H1 (cell line): ENCODE measurements at regions not wholly inside any gene's neighbourhood (a gene's known extent, or its start where the extent isn't known, plus 50 kb on each side); places are given as distances from the start of the nearest gene placed in this dataset.

ENCODE experiments used
- CTCF ChIA-PET: fragments of 300-600 bp; sonication (Branson Sonifier 250); formaldehyde crosslinking; loops from one replicate; lab custom pipeline; 2021; ENCODE audit not compliant: partially characterized antibody; lab: Charles Lee
- POLR2A ChIA-PET: fragments of 300-600 bp; sonication (Branson Sonifier 250); formaldehyde crosslinking; loops from one replicate; lab custom pipeline; 2021; ENCODE audit warnings: inconsistent platforms; ENCODE audit not compliant: partially characterized antibody; lab: Charles Lee
- DNase-seq, 2 experiments: peaks; one replicate each; pipeline versions ENCODE4 v3.0.0 to v3.0.0-alpha.2; 2010 to 2022; ENCODE audit warnings: low spot score in 2 of 2, low read depth in 1 of 2, mixed read lengths in 1 of 2
- FAIRE-seq: peaks from 2 replicates; lab custom pipeline; 2011; peaks lifted over from hg19 to GRCh38; lab: Jason Lieb, UNC
- H2AFZ ChIP-seq: 2 replicates; pipeline ENCODE4 v1.8.1; 2012; ENCODE audit warnings: low read length, inconsistent platforms
- H2AK5ac ChIP-seq: 2 replicates; pipeline ENCODE4 v1.6.1; 2013; ENCODE audit warnings: low read depth, low read length
- H2BK120ac ChIP-seq: replicated peaks from 2 replicates; pipeline ENCODE3; 2013; ENCODE audit warnings: low read depth, low read length, inconsistent platforms
- H2BK12ac ChIP-seq: 2 replicates; pipeline ENCODE4 v1.6.1; 2013; ENCODE audit warnings: low read depth, low read length
- H2BK15ac ChIP-seq: 2 replicates; pipeline ENCODE4 v1.6.1; 2013; ENCODE audit warnings: low read length
- H2BK20ac ChIP-seq: 2 replicates; pipeline ENCODE4 v1.6.1; 2013; ENCODE audit warnings: low read length
- H2BK5ac ChIP-seq: 2 replicates; pipeline ENCODE4 v1.6.1; 2013; ENCODE audit warnings: low read depth, low read length
- H3K14ac ChIP-seq: 2 replicates; pipeline ENCODE4 v1.6.1; 2013; ENCODE audit warnings: inconsistent platforms; ENCODE audit not compliant: insufficient read length
- H3K18ac ChIP-seq: 2 replicates; pipeline ENCODE4 v1.6.1; 2013; ENCODE audit warnings: low read length; ENCODE audit errors: extremely low read depth
- H3K23ac ChIP-seq: 2 replicates; pipeline ENCODE4 v1.6.1; 2013; ENCODE audit warnings: inconsistent platforms; ENCODE audit not compliant: insufficient read length
- H3K23me2 ChIP-seq: 2 replicates; pipeline ENCODE4 v1.6.1; 2013; ENCODE audit warnings: low read depth, low read length
- H3K27ac ChIP-seq: 2 replicates; pipeline ENCODE4 v1.6.1; 2011; ENCODE audit warnings: low read depth, low read length, inconsistent platforms
- H3K27me3 ChIP-seq, 4 experiments: replicated peaks in 1 of 4; 1 replicate in 1 of 4; 2 replicates in 3 of 4; pipeline versions ENCODE4 v1.6.1 to v1.8.1; 2011 to 2013; ENCODE audit warnings: low read length in 3 of 4, mild to moderate bottlenecking in 3 of 4, inconsistent platforms in 2 of 4, mixed read lengths in 2 of 4, moderate library complexity in 1 of 4; ENCODE audit not compliant: control insufficient read depth in 3 of 4, insufficient read depth in 3 of 4; ENCODE audit errors: extremely low read depth in 1 of 4
- H3K36me3 ChIP-seq, 4 experiments: 2 replicates each; pipeline versions ENCODE4 v1.6.1 to v1.8.1; 2011 to 2013; ENCODE audit warnings: mild to moderate bottlenecking in 4 of 4, low read length in 3 of 4, moderate library complexity in 2 of 4, control low read depth in 1 of 4, inconsistent platforms in 1 of 4; ENCODE audit not compliant: insufficient read depth in 4 of 4, control insufficient read depth in 2 of 4
- H3K4ac ChIP-seq: replicated peaks from 2 replicates; pipeline ENCODE3; 2013; ENCODE audit warnings: low read length, low read depth, mixed read lengths, inconsistent platforms; ENCODE audit not compliant: insufficient read length
- H3K4me1 ChIP-seq, 4 experiments: replicated peaks in 1 of 4; 1 replicate in 1 of 4; 2 replicates in 3 of 4; pipeline versions ENCODE4 v1.6.1 to v1.8.1; 2011 to 2013; ENCODE audit warnings: low read length in 3 of 4, inconsistent platforms in 2 of 4, mixed read lengths in 1 of 4; ENCODE audit not compliant: insufficient read depth in 4 of 4, control insufficient read depth in 3 of 4
- H3K4me2 ChIP-seq, 2 experiments: 2 replicates each; pipeline versions ENCODE4 v1.6.1 to v1.8.1; 2011 to 2013; ENCODE audit warnings: low read depth in 2 of 2, low read length in 2 of 2, control low read depth in 1 of 2, inconsistent platforms in 1 of 2, mild to moderate bottlenecking in 1 of 2; ENCODE audit not compliant: insufficient read depth in 1 of 2
- H3K4me3 ChIP-seq, 4 experiments: fragments of 200-600, 300-600 bp in 1 of 4; sonication (generic), shearing (Covaris generic), sonication (Bioruptor Twin) in 1 of 4; 2 replicates each; pipeline versions ENCODE4 v1.5.1 to v1.8.1; 2011 to 2016; ENCODE audit warnings: low read length in 4 of 4, low read depth in 3 of 4, control low read depth in 2 of 4, inconsistent platforms in 2 of 4, mild to moderate bottlenecking in 2 of 4, mixed read lengths in 1 of 4, moderate library complexity in 1 of 4; ENCODE audit not compliant: insufficient read depth in 2 of 4; ENCODE audit errors: extremely low read depth in 1 of 4
- H3K56ac ChIP-seq: replicated peaks from 2 replicates; pipeline ENCODE3; 2013; ENCODE audit warnings: low read depth, mild to moderate bottlenecking, mixed read lengths, low read length, inconsistent platforms; ENCODE audit not compliant: insufficient read length
- H3K79me1 ChIP-seq: 2 replicates; pipeline ENCODE4 v1.6.1; 2013; ENCODE audit warnings: low read depth, low read length, control low read depth
- H3K79me2 ChIP-seq, 2 experiments: 2 replicates each; pipeline versions ENCODE4 v1.6.1 to v1.8.1; 2012 to 2013; ENCODE audit warnings: low read length in 2 of 2, mild to moderate bottlenecking in 2 of 2, inconsistent platforms in 1 of 2; ENCODE audit not compliant: insufficient read depth in 2 of 2, control insufficient read depth in 1 of 2
- H3K9ac ChIP-seq, 4 experiments: replicated peaks in 1 of 4; 1 replicate in 1 of 4; 2 replicates in 3 of 4; pipeline versions ENCODE4 v1.6.1 to v1.8.1; 2011 to 2013; ENCODE audit warnings: low read depth in 3 of 4, low read length in 3 of 4, control low read depth in 2 of 4, mild to moderate bottlenecking in 2 of 4, moderate library complexity in 2 of 4, inconsistent platforms in 1 of 4; ENCODE audit errors: extremely low read depth in 1 of 4
- H3K9me3 ChIP-seq, 2 experiments: 2 replicates each; pipeline versions ENCODE4 v1.6.1 to v1.8.1; 2012 to 2013; ENCODE audit warnings: mild to moderate bottlenecking in 2 of 2, moderate library complexity in 2 of 2, control low read depth in 1 of 2, inconsistent platforms in 1 of 2, low read depth in 1 of 2, low read length in 1 of 2, mixed read lengths in 1 of 2; ENCODE audit not compliant: insufficient read depth in 2 of 2
- H4K20me1 ChIP-seq, 2 experiments: replicated peaks in 1 of 2; 2 replicates each; pipeline versions ENCODE3 to v1.8.1; 2011 to 2013; ENCODE audit warnings: inconsistent platforms in 2 of 2, low read length in 2 of 2, mild to moderate bottlenecking in 1 of 2; ENCODE audit not compliant: insufficient read depth in 2 of 2, control insufficient read depth in 1 of 2
- H4K5ac ChIP-seq: 2 replicates; pipeline ENCODE4 v1.6.1; 2013; ENCODE audit warnings: low read length, low read depth, mixed read lengths, inconsistent platforms; ENCODE audit not compliant: insufficient read length
- H4K8ac ChIP-seq: 2 replicates; pipeline ENCODE4 v1.8.0; 2013; ENCODE audit warnings: mild to moderate bottlenecking, moderate library complexity, low read length, inconsistent platforms; ENCODE audit not compliant: insufficient read depth; ENCODE audit errors: extremely low read depth
- H4K91ac ChIP-seq: replicated peaks from 2 replicates; pipeline ENCODE3; 2013; ENCODE audit warnings: low read length, mixed read lengths, inconsistent platforms; ENCODE audit not compliant: insufficient read length
- YY1 ChIP-seq: IDR thresholded peaks from 2 replicates; pipeline ENCODE4 v1.6.1; 2011; ENCODE audit warnings: low read depth, mild to moderate bottlenecking, low read length
- WGBS, 2 experiments: shearing (Covaris generic) in 1 of 2; methylation state at CpG; one replicate each; pipeline versions ENCODE4 v1.1.6 to v1.1.7; 2013 to 2015; ENCODE audit warnings: low lambda C conversion rate in 2 of 2, mixed read lengths in 2 of 2, inconsistent platforms in 1 of 2, low coverage in 1 of 2, missing lambda C conversion rate in 1 of 2; ENCODE audit not compliant: insufficient replicate concordance in 2 of 2, insufficient coverage in 1 of 2, insufficient read length in 1 of 2; ENCODE audit errors: extremely low coverage in 1 of 2, missing lambda C conversion rate in 1 of 2; 5-methylcytosine and 5-hydroxymethylcytosine counted together
- TF ChIP-seq, protein P1 (sequence below), 3 experiments: IDR thresholded peaks; 1 replicate in 2 of 3; 2 replicates in 1 of 3; pipeline versions ENCODE4 v1.5.1 to v1.6.1; 2011; ENCODE audit warnings: low read length in 3 of 3, mild to moderate bottlenecking in 3 of 3, inconsistent platforms in 2 of 3, low read depth in 1 of 3, moderate library complexity in 1 of 3; ENCODE audit not compliant: insufficient read depth in 1 of 3; ENCODE audit errors: control extremely low read depth in 1 of 3
- TF ChIP-seq, protein P2 (sequence below): IDR thresholded peaks from 2 replicates; pipeline ENCODE4 v1.6.1; 2011; ENCODE audit warnings: low read depth, mild to moderate bottlenecking, low read length; ENCODE audit not compliant: insufficient read depth

DNA sequence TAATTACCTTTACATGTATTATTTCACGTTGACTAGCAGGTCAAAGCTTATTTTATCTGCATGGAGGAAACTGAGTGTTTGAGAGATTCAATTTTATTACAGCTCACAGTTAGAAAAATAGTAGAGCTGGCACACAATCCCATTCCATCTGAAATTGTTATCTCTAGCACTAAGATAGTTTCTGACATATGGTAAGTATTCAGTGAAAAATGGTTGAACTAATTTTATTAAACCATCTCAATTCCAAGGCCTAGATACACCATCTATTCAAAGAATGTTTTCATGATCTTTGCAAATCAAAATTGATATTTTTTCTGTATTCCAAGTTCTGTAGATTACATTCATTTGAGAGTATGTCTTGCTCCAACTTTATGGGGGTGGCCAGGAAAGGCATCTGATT lies 125.4 kb upstream of the FAT3 start:
- no peaks in the 10 kb centered on the region for H3K79me1 ChIP-seq
- H3K4me1 ChIP-seq: peaks cover 0 to 5% (median 0%) of the 10 kb centered on the region in 4 experiments; a peak in 1 of 7 replicates
- no peak overlapping the region for H3K9ac ChIP-seq
- POLR2A ChIA-PET: no interaction called here
- no peak overlapping the region for H2AK5ac ChIP-seq
- no peak overlapping the region for H3K14ac ChIP-seq
- DNase-seq (no peak), FAIRE-seq (no peak)
- no peaks in the 10 kb centered on the region for H3K23me2 ChIP-seq
- H3K56ac ChIP-seq: no peak overlapping the region
- no peak overlapping the region for H2BK5ac ChIP-seq
- H2AFZ ChIP-seq: no peak overlapping the region
- H3K9me3 ChIP-seq: no peaks in the 10 kb centered on the region
- no peak overlapping the region for H3K27ac ChIP-seq
- no peak overlapping the region for H3K4me2 ChIP-seq
- no peaks in the 10 kb centered on the region for H4K20me1 ChIP-seq
- H3K18ac ChIP-seq: no peak overlapping the region
- no peaks in the 10 kb centered on the region; a peak in 1 of 8 replicates for H3K36me3 ChIP-seq
- H2BK15ac ChIP-seq: no peak overlapping the region
- no peak overlapping the region for H4K8ac ChIP-seq
- H3K27me3 ChIP-seq: no peaks in the 10 kb centered on the region
- no peaks in the 10 kb centered on the region for H3K79me2 ChIP-seq
- no peak overlapping the region for H3K23ac ChIP-seq
- no peak overlapping the region for H3K4me3 ChIP-seq
- no peak overlapping the region for H2BK120ac ChIP-seq
- H4K5ac ChIP-seq: no peak overlapping the region
- H4K91ac ChIP-seq: no peak overlapping the region
- no peak overlapping the region for H2BK12ac ChIP-seq
- WGBS, 2 experiments: 97% methylated on average over 1 of the region's 1 CpG; no CpG with 5 or more reads in 1 of the 2 experiments
- no peak overlapping the region for H2BK20ac ChIP-seq
- CTCF ChIA-PET: interaction anchor here (1.9 kb wide), 1 partner anchor 38 kb away, joined by 6 read pairs; no protein-coding TSS in a partner anchor
- H3K4ac ChIP-seq: no peak overlapping the region
- TF ChIP-seq, protein P1, sequence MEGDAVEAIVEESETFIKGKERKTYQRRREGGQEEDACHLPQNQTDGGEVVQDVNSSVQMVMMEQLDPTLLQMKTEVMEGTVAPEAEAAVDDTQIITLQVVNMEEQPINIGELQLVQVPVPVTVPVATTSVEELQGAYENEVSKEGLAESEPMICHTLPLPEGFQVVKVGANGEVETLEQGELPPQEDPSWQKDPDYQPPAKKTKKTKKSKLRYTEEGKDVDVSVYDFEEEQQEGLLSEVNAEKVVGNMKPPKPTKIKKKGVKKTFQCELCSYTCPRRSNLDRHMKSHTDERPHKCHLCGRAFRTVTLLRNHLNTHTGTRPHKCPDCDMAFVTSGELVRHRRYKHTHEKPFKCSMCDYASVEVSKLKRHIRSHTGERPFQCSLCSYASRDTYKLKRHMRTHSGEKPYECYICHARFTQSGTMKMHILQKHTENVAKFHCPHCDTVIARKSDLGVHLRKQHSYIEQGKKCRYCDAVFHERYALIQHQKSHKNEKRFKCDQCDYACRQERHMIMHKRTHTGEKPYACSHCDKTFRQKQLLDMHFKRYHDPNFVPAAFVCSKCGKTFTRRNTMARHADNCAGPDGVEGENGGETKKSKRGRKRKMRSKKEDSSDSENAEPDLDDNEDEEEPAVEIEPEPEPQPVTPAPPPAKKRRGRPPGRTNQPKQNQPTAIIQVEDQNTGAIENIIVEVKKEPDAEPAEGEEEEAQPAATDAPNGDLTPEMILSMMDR (IDR thresholded peaks at IDR 0.05; ENCODE audit: control extremely low read depth in 1 of 3, insufficient read depth in 1 of 3, low read depth in 1 of 3, low read length in 3 of 3): no peak
- TF ChIP-seq YY1: no peak
- TF ChIP-seq, protein P2, sequence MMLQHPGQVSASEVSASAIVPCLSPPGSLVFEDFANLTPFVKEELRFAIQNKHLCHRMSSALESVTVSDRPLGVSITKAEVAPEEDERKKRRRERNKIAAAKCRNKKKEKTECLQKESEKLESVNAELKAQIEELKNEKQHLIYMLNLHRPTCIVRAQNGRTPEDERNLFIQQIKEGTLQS: no peak
